T follicular helper cell (primary cell): ENCODE measurements at regions not wholly inside any gene's neighbourhood (a gene's known extent, or its start where the extent isn't known, plus 50 kb on each side); places are given as distances from the start of the nearest gene placed in this dataset.

Experiments
- DNase-seq: peaks from one replicate; pipeline ENCODE4 v3.0.0-alpha.2; 2020; ENCODE audit warnings: low read depth

DNA sequence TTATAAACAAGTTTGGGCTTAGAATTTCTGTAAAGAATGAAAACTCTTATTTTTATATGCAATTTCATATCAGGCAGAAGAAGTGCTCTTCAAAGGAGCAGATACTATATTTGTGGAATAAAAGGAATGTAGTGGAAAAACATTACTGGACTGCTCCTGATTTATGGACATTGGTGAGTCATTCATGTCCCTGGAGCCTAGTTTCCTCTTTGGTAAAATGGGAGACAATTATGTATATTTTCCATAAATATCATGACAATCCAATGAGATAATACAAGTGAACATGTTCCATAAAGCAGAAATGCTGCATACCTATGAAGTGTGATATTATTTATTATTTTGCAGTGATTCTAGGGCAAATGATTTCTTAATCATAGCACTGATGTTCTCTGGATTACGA, 445.8 kb upstream of the CITED2 start:
- DNase-seq: no peak

DNA sequence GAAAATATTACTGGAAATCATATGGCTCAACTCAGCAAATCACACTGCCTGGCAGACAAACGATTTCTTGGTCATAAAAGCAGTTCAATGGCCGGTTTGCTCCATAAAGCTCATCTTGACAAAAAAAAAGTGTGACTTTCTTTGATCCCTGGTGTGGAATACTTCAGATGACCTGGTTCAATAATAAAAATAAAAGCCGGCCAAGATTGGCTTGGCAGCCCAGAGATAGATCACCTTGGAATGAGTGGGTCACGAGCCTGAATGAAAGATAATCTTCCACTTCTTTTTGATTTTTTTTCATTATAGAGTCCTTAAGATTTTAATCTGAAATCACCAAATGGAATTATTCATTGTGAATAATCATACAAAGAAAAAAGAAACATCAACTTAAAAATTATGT, 445.3 kb upstream of the CITED2 start:
- no peak for DNase-seq

DNA sequence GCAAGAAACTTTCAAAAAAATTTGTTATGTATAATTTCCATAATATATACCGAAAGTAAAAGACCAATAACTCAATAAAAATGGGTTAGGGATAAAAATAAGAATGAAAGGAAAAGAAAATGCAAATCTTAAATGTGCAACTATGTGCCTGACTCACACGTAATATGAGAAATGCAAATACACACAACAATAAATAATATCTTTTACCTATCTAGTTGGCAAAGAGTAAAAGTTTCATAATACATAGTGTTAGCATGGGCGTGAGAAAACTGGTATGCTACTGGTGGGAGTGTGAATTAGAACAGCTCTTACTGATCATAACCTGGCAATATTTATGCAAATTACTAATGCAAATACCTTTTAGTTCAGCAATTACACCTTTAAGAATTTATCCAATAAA, 438.5 kb upstream of the CITED2 start:
- DNase-seq: no peak

DNA sequence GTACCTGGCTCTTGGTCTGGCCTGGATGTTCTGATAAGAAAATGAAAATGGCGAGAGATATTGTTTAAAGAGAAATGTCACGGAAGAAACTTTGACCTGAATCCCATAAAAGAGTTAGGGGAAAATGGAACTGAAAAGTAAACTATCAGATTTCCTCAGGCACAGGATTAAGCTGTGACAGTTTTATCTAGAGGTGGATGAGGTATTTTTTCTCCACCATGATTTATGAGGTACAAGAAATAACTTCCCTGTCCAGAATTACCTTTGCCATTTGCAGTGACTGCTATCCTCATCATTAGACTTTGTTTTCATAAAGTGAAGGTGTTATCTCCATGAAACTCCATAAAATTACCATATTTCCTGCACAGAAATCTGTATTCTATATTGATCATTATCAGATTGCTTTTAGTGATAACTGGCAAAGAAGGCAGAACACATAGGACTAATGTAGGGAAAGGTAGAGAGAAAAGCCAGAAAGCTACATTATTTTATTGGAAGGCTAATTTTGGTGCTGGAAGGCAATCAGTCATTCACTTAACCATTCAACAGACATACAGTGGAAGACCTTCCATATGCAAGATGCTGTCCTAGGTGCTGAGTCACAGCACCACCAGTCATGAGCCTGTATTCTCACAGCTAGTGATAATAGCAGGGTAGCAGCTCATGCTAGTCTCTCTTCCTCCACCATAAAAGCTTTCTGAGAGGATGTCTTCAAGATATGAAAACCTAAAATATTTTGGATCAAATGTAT, 427.3 kb upstream of the CITED2 start:
- no peak for DNase-seq

DNA sequence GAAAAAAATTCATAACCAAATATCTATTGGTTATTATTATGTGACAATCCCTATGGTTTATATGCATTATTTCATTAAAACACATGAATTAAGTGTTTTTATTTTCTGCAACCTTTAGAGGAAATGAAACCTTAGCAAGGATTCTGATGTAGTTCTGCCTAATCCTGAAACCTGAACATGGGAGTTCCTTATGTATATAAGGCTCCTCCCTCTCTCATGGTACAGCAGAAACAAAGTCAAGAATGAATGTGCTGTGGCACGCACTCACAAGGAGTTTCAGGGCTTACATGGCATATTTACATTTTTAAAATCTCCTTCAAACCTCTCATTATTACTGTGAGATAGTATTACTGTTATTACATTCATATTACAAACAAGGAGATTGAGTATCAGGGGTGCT, 426.4 kb upstream of the CITED2 start:
- DNase-seq: no peak

DNA sequence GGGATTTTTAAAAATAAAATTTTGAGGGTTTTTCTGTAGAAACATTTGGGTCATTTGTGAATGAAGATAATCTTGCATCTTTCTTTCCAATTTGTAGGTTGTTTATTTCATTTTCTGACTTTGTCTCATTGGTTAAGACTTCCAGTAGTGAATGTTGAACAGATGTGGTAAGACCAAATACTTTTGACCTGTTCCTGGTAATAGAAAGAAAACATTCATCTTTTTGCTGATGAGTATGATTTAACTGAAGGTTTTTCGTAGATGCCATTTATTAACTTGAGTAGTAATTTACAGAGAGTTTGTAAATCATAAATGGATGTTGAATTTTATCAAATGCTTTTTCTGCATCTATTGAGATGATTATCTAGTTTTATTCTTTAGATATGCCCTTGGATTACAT, 416.1 kb upstream of the CITED2 start:
- no peak for DNase-seq

DNA sequence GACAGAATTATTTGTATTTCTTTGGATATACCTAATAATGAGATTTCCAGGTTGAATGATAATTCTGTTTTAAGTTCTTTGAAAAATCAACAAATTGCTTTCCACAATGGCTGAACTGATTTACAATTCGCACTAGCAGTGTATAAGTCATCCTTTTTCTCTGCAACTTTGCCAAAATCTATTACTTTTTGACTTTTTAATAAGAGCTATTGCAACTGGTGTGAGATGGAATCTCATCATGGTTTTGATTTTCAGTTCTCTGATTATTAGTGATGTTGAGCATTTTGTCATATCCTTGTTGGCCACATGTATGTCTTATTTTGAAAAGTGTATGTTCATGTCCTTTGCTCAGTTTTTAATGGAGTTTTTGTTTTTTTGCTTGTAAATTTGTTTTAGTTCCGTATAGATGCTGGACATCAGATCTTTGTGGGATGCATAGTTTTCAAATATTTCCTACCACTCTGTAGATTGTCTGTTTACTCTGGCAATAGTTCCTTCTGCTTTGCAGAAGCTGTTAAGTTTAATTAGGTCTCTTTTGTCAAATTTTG, 409.8 kb upstream of the CITED2 start:
- DNase-seq: no peak

DNA sequence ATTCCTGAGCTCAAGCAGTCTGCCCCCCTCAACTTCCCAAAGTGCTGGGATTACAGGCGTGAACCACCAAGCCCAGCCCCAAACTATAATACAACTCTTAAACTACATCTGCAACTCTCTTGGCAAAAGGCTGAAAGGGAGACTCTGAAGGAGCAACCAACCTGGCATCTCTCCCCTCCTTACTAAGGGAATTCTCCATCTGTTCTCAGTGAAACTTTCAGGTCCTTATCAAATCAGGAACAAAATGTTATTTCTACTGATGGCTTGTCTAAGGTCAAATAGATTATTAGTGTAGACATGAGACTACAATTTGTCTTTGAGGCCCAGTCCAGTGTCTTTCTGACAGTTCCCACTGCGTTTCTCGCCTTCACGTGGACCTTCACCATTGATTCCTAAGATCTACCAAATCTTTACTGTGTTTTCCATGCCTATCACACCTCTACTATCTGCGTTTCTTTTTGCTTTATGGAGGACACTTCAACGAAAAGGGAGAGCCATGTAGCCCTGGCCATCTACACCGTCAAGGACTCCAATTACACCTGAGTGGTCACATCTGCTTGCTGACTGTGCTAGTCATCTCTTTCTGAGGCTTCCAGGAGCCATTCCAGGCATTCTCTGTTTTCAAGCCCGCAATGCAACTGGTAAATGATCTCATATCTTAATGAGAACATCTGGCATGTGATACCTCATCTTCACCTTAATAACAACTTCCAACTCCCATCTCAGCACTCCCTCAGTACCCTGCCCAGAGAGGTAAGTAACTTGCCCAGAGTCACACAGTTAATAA, 405.7 kb upstream of the CITED2 start:
- no peak for DNase-seq

DNA sequence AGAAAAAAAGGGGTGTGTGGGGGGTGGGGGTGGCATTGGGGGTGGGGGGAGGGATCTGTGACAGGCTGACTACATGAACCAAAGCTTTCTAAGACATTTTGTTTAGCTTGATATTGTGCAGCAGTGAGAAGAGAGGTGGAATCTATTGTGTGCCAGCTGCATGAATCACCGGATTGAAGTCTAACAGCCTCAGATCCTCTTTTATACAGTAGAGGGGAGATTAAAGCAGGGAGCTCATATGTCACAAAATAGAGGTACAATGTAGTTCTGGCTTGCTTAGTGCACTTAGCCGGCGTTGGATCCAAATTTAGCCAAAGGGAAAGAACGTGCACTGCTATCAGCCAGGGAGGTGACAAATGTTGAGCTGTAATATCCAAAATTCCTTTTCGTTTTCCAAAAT, 404.2 kb upstream of the CITED2 start:
- no peak for DNase-seq

DNA sequence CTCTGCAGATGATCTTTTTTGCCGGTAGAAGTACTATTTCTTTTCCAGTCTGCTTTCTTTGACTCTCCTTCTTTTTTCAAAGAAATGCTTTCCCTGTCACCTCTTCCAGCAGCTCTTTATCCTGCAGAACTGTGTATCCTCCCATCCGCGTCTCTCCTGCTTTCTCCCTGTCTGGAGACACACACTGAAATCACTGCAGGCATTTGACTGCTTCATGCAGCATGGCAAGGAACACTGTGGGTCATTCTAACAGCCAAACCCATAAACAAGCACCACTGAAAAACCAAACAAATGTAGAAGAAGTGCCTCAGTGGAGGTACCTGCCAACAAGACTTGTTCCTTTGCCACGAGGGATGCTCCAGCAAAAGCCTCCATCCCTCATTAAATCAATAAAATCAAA, 403.7 kb upstream of the CITED2 start:
- DNase-seq: no peak

DNA sequence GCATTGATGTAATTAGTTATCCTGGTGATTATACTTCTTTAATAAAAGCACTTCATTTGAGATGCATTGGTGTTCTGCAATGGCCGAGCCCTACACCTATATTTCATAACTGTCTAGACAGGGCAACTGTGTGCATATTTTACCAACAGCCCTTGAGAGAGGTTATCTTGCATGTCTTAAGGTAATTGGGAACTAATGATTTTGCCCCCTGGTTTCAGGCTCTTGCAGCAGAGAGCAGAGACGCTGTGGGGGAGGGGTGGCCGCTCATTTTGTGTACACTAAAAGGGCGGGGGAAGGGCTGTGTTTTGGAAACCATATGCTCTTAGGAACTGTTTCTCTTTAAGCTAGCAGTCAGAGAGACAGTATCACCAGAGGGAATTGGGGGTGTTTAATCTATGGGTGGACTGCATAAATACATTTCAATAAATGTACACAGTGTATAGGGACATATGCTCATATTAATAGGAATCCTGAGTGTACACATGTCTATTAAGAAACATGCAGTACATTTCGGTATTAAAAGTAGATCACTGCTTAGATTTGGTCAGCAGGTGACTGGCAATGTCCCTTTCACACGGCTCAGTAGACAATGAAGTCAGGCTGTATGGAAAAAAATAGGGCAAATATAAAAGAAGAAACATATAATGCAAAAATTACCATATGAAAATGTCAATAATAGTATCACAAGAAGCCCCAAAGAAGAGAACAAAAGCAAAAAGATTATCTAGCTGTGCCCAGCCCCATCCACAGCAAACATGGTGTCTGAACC, 402.9 kb upstream of the CITED2 start:
- no peak for DNase-seq

DNA sequence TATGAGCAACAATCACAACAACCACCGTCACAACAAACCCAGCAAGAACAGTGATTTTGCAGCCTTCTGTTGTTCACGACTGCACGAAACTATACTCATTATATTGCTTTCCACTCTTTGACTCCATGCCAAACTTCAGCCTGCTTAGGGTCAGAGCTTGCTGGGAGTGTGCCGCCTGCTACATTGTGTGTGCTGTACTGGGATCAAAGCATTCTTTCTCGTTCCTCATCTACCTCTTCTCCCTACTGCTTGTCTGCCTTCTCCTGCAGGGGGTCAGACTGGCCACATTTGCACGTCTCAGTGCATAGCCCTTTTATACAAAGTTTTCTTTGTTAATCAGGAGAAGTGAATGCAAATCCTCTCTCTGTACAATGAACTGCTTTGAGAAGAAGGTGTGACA, 401.6 kb upstream of the CITED2 start:
- no peak for DNase-seq

DNA sequence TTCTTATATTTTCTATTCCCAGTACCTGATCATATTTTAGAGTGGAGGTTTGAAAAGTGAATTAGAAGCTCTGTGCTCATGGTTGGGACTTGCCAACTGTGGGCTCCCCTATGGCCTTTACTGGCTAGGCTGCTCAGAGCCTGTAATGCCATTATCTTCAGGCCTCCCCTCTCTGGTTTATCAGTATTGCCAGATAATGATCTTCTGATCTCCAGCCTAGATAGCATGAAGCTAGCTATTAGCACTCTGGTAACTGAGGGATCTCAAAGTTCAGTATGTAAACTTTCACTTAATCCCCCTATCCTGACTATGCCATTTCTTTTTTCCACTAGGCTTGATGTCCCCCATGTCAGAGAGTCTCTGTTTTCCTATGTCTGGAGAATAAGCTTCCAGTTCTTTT, 393.7 kb upstream of the CITED2 start:
- DNase-seq: no peak

DNA sequence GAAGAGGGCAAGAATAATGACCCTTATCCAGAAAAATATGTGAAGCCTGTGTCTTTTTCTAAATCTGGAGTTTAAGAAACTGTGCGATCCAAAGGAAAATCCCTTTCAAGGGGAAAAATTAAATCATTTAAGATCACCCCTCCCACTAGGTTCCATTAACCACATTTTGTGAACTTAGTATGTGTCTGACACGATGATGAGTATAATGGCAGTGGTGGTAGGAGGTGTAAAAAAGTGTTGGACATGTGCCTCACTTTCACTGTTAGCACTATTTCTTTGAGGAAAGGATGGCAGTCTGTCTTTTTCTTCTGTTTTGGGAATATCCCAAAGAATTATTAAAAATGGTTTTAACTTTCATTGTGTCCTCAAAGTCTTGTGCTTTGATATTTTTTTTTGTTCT, 392.3 kb upstream of the CITED2 start:
- DNase-seq: no peak

DNA sequence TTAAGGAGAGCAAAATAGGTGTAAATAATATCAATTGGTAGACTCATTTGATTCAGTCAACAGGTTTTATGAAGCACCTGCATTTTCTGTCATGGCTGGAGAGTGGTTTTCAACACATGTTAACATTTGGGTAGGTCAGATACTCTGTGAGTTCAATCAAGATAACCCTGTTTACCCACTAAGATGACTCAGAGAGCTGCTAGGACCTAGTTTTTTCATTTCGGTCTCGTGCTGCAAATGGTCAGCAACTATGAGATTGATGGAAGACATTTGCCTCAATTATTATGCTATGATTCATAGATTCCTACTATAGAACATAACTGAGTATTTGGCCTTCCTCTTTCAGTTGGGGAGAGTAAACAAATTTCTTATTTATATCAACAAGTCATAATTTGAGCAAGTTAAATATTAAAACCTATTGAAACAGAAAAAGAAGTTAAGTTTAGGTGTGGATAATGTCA, 391.4 kb upstream of the CITED2 start:
- DNase-seq: no peak

DNA sequence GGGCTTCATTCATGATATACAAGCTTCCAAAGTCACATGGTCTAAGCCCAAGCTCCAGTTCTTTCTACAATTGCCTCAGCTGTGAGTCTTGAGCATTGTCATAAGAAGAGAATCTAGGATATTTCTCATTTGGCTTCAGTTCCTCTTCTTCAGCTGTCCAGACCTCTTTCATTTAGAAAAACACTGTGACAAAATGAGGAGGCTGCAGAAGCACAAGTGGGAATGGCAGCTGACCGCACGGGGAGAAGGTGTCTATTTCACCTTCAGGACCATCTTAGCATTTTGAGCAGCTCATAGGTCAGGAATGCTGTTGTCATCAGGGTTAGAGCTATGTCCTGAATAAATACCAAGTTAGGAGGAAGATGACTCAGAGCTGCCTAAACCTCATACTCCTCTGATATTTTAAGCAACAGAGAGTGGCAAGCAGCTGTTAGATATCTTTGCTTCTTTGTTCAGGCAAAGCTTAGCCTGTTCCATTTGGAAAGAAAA, 390.1 kb upstream of the CITED2 start:
- DNase-seq: no peak

DNA sequence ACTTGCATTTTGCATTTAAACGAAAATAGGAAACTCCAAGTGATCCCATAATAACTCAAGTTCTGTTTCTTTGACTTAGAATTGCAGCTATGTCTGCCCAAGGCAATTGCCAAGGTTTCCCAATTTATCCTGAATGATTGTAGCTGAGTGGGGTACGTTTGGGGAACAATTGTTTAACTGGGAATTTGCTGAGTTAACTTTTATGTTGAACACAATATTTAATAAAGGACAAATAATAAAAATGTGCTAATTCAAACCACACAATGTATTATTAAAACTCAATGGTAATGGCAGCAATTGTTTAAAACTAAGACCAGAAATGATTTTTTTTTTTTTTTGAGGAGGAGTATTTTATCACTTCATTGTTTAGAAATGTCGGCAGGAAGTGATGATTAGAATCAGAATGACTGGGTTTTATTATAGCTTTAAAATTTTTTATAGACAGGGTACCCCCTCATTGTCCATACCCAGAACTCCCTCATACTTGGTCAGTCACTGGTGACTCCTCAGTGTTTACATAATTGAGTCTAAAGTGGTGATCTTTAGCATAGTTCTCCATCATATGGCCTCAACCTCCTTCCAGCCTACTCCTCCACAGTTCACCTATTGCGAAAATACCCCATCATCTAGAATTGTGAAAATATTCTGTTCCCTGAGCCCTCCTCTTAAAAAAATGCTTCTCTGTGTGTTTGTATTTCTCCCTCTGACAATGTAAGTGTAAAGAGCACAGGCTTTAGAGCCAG, 389.2 kb upstream of the CITED2 start:
- no peak for DNase-seq

DNA sequence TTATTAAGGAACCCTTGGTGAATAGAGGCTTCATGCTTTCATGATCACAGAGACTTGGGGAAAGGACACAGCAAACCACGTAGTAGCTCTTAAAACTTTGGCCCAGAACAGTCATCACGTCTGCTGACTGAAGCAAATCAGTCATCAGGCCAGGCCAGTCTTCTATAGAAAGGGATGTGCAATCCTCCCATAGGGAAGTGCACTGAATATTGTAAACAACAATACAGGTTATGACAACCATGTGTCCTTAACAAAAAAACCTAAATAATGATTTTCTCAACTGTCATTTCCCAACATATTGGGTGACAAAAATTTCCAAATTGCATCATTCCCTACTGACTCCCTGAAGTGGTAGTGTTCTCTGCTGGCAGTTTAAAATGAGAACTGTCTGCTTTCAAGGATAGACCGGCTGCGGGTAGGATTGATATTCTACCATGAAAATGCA, 388.2 kb upstream of the CITED2 start:
- DNase-seq: no peak

DNA sequence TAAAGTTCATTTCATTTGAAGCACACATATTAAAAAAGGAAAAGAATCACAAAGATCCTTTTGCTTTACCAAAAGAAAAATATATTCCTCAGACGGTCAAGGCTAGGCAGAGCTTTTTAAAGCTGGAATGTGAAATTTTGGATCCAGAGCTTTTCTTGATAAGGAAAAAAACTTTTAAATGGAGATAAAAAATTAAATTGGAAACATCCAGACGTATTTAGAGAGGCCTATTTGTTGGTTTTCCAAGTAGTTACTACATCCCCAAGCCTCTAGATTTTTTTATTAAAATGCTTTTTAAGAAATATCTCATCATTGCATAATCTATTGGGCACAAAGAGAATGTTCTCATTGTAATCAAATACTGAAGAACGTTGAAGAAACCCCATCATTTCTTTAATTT, 385.7 kb upstream of the CITED2 start:
- no peak for DNase-seq

DNA sequence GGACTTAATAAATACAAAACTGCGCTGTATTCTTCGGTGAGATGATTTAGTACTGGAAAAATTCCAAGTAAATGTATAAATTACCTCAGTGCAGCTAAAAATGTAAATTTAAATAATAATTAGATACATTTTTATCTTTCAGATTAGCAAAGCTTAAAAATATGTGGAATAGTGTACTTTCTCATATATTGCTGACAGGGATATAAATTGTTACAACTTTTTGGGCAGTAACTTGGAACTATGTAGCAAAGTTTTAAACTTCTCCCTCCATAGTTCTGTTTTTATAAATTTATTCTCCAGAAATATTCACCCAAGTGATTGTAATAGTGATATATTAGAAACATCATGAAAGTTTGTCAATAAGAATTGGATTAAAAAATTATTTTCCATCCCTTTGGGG, 384.6 kb upstream of the CITED2 start:
- no peak for DNase-seq

DNA sequence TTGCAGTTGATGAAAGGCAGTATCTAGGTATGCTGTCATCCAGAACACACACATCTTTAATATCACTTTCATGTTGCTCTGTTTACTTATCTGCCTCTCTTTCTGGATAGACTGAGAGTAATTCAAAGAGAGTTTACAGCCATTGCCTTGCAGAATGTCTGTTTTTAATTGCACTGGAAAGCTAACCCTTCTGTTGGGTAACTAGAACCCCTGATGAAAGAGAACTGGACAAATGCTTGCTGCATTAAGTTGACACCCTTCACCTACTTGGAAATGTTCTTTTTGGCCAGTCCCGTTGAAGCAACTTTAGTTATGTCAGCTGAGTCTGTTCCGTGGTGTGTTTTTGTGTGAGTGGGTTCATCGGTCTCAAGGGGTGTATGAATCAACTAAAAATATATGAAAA, 383.8 kb upstream of the CITED2 start:
- DNase-seq: no peak

DNA sequence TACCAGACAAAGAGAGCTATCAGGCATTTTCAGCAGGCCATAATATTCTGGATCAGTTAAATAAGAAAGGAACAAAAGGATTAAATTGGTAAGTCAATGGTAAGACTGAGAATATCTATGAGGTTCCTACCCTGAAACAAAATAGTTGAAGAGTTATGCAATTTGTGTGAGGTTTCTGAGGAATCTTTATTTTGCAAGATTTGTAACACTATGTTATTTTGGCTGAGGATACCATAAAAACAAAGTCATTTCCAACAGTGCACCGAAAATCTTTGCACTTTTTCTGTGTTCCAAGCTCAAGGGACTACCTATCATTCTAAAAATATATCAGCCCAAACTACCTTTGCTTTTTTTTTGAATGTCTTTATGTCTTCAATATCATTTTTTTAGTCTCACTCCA, 383.3 kb upstream of the CITED2 start:
- no peak for DNase-seq
